ENCODE measurements at regions not wholly inside any gene's neighbourhood (a gene's known extent, or its start where the extent isn't known, plus 50 kb on each side); places are given as distances from the start of the nearest gene placed in this dataset.

DNA sequence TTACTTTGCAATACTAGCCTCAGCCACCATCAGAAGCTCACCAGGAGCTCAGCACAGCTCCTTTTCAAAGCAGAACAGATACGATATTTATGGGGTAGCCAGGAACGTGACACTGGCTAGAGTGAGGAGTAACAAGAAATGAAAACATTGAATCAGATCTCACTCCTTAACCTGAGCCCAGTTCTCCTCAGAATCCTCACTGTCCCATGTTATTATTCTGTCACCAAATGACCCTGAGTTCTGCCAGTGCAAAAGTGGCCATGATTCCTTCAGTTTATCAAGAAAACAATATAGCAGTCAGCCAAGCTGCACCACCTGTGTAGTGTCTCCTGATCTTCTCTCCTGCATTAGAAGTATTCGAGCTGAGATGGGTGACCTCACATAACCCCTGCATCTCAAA is 956.7 kb downstream of the TUSC7 start:
- TF ChIP-seq, protein P1, sequence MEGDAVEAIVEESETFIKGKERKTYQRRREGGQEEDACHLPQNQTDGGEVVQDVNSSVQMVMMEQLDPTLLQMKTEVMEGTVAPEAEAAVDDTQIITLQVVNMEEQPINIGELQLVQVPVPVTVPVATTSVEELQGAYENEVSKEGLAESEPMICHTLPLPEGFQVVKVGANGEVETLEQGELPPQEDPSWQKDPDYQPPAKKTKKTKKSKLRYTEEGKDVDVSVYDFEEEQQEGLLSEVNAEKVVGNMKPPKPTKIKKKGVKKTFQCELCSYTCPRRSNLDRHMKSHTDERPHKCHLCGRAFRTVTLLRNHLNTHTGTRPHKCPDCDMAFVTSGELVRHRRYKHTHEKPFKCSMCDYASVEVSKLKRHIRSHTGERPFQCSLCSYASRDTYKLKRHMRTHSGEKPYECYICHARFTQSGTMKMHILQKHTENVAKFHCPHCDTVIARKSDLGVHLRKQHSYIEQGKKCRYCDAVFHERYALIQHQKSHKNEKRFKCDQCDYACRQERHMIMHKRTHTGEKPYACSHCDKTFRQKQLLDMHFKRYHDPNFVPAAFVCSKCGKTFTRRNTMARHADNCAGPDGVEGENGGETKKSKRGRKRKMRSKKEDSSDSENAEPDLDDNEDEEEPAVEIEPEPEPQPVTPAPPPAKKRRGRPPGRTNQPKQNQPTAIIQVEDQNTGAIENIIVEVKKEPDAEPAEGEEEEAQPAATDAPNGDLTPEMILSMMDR (conservative IDR thresholded peaks at IDR 0.05), result no peak
- TF ChIP-seq EZH2 (IDR thresholded peaks at IDR 0.05; ENCODE audit: low read depth), result no peak

All from PC-9 (cell line).